GM13977 (cell line): ENCODE measurements at regions not wholly inside any gene's neighbourhood (a gene's known extent, or its start where the extent isn't known, plus 50 kb on each side); places are given as distances from the start of the nearest gene placed in this dataset.

Experiments used
- DNase-seq: peaks from one replicate; pipeline ENCODE4 v3.0.0; 2012; ENCODE audit warnings: low spot score
- CTCF ChIP-seq: IDR thresholded peaks from 2 replicates; pipeline ENCODE4 v1.5.1; 2012; ENCODE audit warnings: mild to moderate bottlenecking, control low read depth; ENCODE audit not compliant: insufficient read depth; ENCODE audit errors: extremely low read depth, missing control alignments
- in situ Hi-C: fragments of 300-500 bp; cut with MboI; formaldehyde crosslinking; loops from one replicate; pipeline ENCODE4 v1.12.0; 2022; ENCODE audit warnings: low sequenced_read_pairs, low pct_unique_long_range_greater_than_20kb, mixed read lengths, inconsistent platforms; ENCODE audit not compliant: unreplicated experiment

- in situ Hi-C loops = no loop called here
- no peak for DNase-seq
- TF ChIP-seq CTCF = no peak
Observed at GRCh38 chr6:104591573-104592334, 268.0 kb downstream of the HACE1 start.

- DNase-seq = no peak
- in situ Hi-C loops = no loop called here
- TF ChIP-seq CTCF = no peak
Observed at GRCh38 chr6:104589940-104590339, 269.8 kb downstream of the HACE1 start.

- in situ Hi-C loops = no loop called here
- no peak for TF ChIP-seq CTCF
- DNase-seq = no peak
Observed at GRCh38 chr6:104585646-104586045, 274.1 kb downstream of the HACE1 start.

- DNase-seq = no peak
- TF ChIP-seq CTCF = no peak
- in situ Hi-C loops = no loop called here
Observed at GRCh38 chr6:104580452-104580851, 279.3 kb downstream of the HACE1 start.

GRCh38 chr6:104579310-104579863, 280.3 kb downstream of the HACE1 start:
- no peak for DNase-seq
- TF ChIP-seq CTCF = no peak
- in situ Hi-C loops = no loop called here

- in situ Hi-C loops = no loop called here
- no peak for DNase-seq
- TF ChIP-seq CTCF = no peak
Observed at GRCh38 chr6:104575536-104575935, 284.2 kb downstream of the HACE1 start.
